Left cardiac atrium (tissue), 4 donors: ENCODE measurements at regions not wholly inside any gene's neighbourhood (a gene's known extent, or its start where the extent isn't known, plus 50 kb on each side); places are given as distances from the start of the nearest gene placed in this dataset.
"Not testable (repeated sequence)": the region's sequence is repeated elsewhere in the genome, so short reads cannot be mapped to it uniquely, and the experiment has no call there.

Experiments used
- ATAC-seq, 2 donors: fragments of 200-7000 bp; cut with Tn5 transposase; one replicate each; pipeline ENCODE4 v1.9.1; 2020; ENCODE audit warnings: mild to moderate bottlenecking in 2 of 2, moderate library complexity in 2 of 2
- DNase-seq: peaks from one replicate; pipeline ENCODE4 v3.0.0-alpha.2; 2020
- intact Hi-C, 2 donors: fragments of 100-400 bp; cut with DNase I; formaldehyde crosslinking; loops; one replicate each; pipeline versions ENCODE4 v1.14.1 to v1.15.1; 2022 to 2023
- donor health status: DM: no; HTN: yes; CAD: no.
- donor health status: DM: no; HTN: yes; CAD: no; lungs with severe emphysema.
- donor health status: DM: yes; HTN: yes; CAD: no.
- donor health status: Dilated cardiomyopathy.

- ATAC-seq, result no peak
- intact Hi-C loops, result no loop called here
- no peak for DNase-seq
These were observed 92.9 kb upstream of the ALKAL2 start for GRCh38 chr2:380772-381171.

- intact Hi-C loops, result no loop called here
- no peak for DNase-seq
- ATAC-seq, result no peak
These were observed 92.3 kb upstream of the ALKAL2 start for GRCh38 chr2:380221-380620.

GRCh38 chr2:379778-380177 lies 91.9 kb upstream of the ALKAL2 start:
- DNase-seq (no peak), ATAC-seq (no peak)
- intact Hi-C loops, result no loop called here

GRCh38 chr2:378364-378763 lies 90.5 kb upstream of the ALKAL2 start:
- ATAC-seq (no peak), DNase-seq (no peak)
- intact Hi-C loops, result no loop called here

GRCh38 chr2:377414-377813 lies 89.5 kb upstream of the ALKAL2 start:
- DNase-seq, result no peak
- ATAC-seq, result no peak
- intact Hi-C loops, result no loop called here

- intact Hi-C loops, result no loop called here
- DNase-seq (no peak), ATAC-seq (no peak)
These were observed 88.0 kb upstream of the ALKAL2 start for GRCh38 chr2:375956-376307.

- DNase-seq (no peak), ATAC-seq (no peak)
- intact Hi-C loops, result no loop called here
These were observed 87.5 kb upstream of the ALKAL2 start for GRCh38 chr2:375270-375955.

- DNase-seq, result no peak
- ATAC-seq, result no peak
- intact Hi-C loops, result no loop called here
These were observed 80.5 kb upstream of the ALKAL2 start for GRCh38 chr2:368386-368785.

GRCh38 chr2:367246-367645 lies 79.4 kb upstream of the ALKAL2 start:
- DNase-seq (no peak), ATAC-seq (no peak)
- intact Hi-C loops, result no loop called here

- ATAC-seq (no peak), DNase-seq (no peak)
- intact Hi-C loops, result no loop called here
These were observed 78.8 kb upstream of the ALKAL2 start for GRCh38 chr2:366706-367105.

- ATAC-seq (no peak), DNase-seq (no peak)
- intact Hi-C loops, result no loop called here
These were observed 77.7 kb upstream of the ALKAL2 start for GRCh38 chr2:365367-366275.

GRCh38 chr2:363824-364470 lies 76.1 kb upstream of the ALKAL2 start:
- no peak for DNase-seq
- intact Hi-C loops, result no loop called here
- no peak for ATAC-seq

GRCh38 chr2:362924-363323 lies 75.0 kb upstream of the ALKAL2 start:
- DNase-seq (no peak), ATAC-seq (no peak)
- intact Hi-C loops, result no loop called here

GRCh38 chr2:360124-360523 lies 72.2 kb upstream of the ALKAL2 start:
- ATAC-seq (no peak), DNase-seq (no peak)
- intact Hi-C loops, result no loop called here

- intact Hi-C loops, result no loop called here
- DNase-seq (no peak), ATAC-seq (no peak)
These were observed 71.2 kb upstream of the ALKAL2 start for GRCh38 chr2:359047-359446.

GRCh38 chr2:357811-358210 lies 69.9 kb upstream of the ALKAL2 start:
- no peak for DNase-seq
- no peak for ATAC-seq
- intact Hi-C loops, result no loop called here

- ATAC-seq, DNase-seq, intact Hi-C loops: not testable (repeated sequence)
These were observed 68.4 kb upstream of the ALKAL2 start for GRCh38 chr2:356304-356703.

- ATAC-seq (no peak), DNase-seq (no peak)
- intact Hi-C loops, result no loop called here
These were observed 67.9 kb upstream of the ALKAL2 start for GRCh38 chr2:355773-356172.

GRCh38 chr2:352696-353095 lies 64.8 kb upstream of the ALKAL2 start:
- DNase-seq (no peak), ATAC-seq (no peak)
- intact Hi-C loops, result no loop called here

GRCh38 chr2:349390-349789 lies 61.5 kb upstream of the ALKAL2 start:
- intact Hi-C loops, result no loop called here
- ATAC-seq (no peak), DNase-seq (no peak)
